Activated T-cell treated with anti-CD3 and anti-CD28 coated beads for 4 hours (primary cell): ENCODE measurements at regions not wholly inside any gene's neighbourhood (a gene's known extent, or its start where the extent isn't known, plus 50 kb on each side); places are given as distances from the start of the nearest gene placed in this dataset.

Experiments
- DNase-seq: peaks from one replicate; pipeline ENCODE4 v3.0.0-alpha.2; 2020

GRCh38 chr13:44293908-44294735 is 79.5 kb upstream of the SERP2 start:
- DNase-seq, result no peak

- no peak for DNase-seq
Measured at GRCh38 chr13:44294876-44295275, 78.7 kb upstream of the SERP2 start.

GRCh38 chr13:44296856-44297255 is 76.8 kb upstream of the SERP2 start:
- no peak for DNase-seq

- no peak for DNase-seq
Measured at GRCh38 chr13:44298314-44298713, 75.3 kb upstream of the SERP2 start.

GRCh38 chr13:44299152-44299943 is 74.3 kb upstream of the SERP2 start:
- DNase-seq, result no peak

- DNase-seq, result no peak
Measured at GRCh38 chr13:44300895-44301638, 72.6 kb upstream of the SERP2 start.

GRCh38 chr13:44301639-44302015 is 72.0 kb upstream of the SERP2 start:
- DNase-seq, result no peak

- no peak for DNase-seq
Measured at GRCh38 chr13:44302233-44302632, 71.4 kb upstream of the SERP2 start.

- no peak for DNase-seq
Measured at GRCh38 chr13:44302940-44303575, 70.6 kb upstream of the SERP2 start.

GRCh38 chr13:44303681-44304432 is 69.8 kb upstream of the SERP2 start:
- no peak for DNase-seq

- DNase-seq, result no peak
Measured at GRCh38 chr13:44304433-44304725, 69.2 kb upstream of the SERP2 start.

- no peak for DNase-seq
Measured at GRCh38 chr13:44305286-44305685, 68.3 kb upstream of the SERP2 start.

- no peak for DNase-seq
Measured at GRCh38 chr13:44305917-44306370, 67.7 kb upstream of the SERP2 start.

- DNase-seq, result no peak
Measured at GRCh38 chr13:44306371-44307192, 67.0 kb upstream of the SERP2 start.

- DNase-seq, result no peak
Measured at GRCh38 chr13:44307255-44307654, 66.4 kb upstream of the SERP2 start.

- DNase-seq, result no peak
Measured at GRCh38 chr13:44307844-44308243, 65.8 kb upstream of the SERP2 start.

GRCh38 chr13:44308352-44308751 is 65.3 kb upstream of the SERP2 start:
- DNase-seq, result no peak

- no peak for DNase-seq
Measured at GRCh38 chr13:44309794-44310757, 63.5 kb upstream of the SERP2 start.

- no peak for DNase-seq
Measured at GRCh38 chr13:44311011-44311780, 62.4 kb upstream of the SERP2 start.
